PC-9 (cell line): ENCODE measurements at regions not wholly inside any gene's neighbourhood (a gene's known extent, or its start where the extent isn't known, plus 50 kb on each side); places are given as distances from the start of the nearest gene placed in this dataset.

ENCODE experiments used
- CTCF ChIP-seq: fragments of 200-600 bp; sonication (generic); conservative IDR thresholded peaks from 2 replicates; pipeline ENCODE4 v1.6.1; 2017; ENCODE audit warnings: mixed run types, antibody characterized with exemption, mild to moderate bottlenecking, moderate library complexity
- EZH2 ChIP-seq: fragments of 200-600 bp; sonication (generic); IDR thresholded peaks from 2 replicates; pipeline ENCODE4 v1.8.0; 2017; ENCODE audit warnings: antibody characterized with exemption, low read depth

- no peak for TF ChIP-seq CTCF
- no peak for TF ChIP-seq EZH2
These were observed 2048.3 kb upstream of the RAG2 start for GRCh38 chr11:38646382-38646781.
